ENCODE measurements at regions not wholly inside any gene's neighbourhood (a gene's known extent, or its start where the extent isn't known, plus 50 kb on each side); places are given as distances from the start of the nearest gene placed in this dataset.

GRCh38 chr4:131084997-131085396 is 1989.0 kb downstream of the C4orf33 start:
- TF ChIP-seq CTCF (IDR thresholded peaks at IDR 0.05; ENCODE audit: extremely low read depth, missing control alignments), result no peak
- no peak for DNase-seq (ENCODE audit: low spot score)

- TF ChIP-seq CTCF (IDR thresholded peaks at IDR 0.05; ENCODE audit: extremely low read depth, missing control alignments), result no peak
- DNase-seq (ENCODE audit: low spot score), result peak; percentile 3
Measured at GRCh38 chr4:131091896-131092295, 1995.9 kb downstream of the C4orf33 start.

GRCh38 chr4:131093303-131093702 is 1997.4 kb downstream of the C4orf33 start:
- TF ChIP-seq CTCF (IDR thresholded peaks at IDR 0.05; ENCODE audit: extremely low read depth, missing control alignments), result no peak

GRCh38 chr4:131098976-131099375 is 2003.0 kb downstream of the C4orf33 start:
- TF ChIP-seq CTCF (IDR thresholded peaks at IDR 0.05; ENCODE audit: extremely low read depth, missing control alignments), result no peak
- no peak for DNase-seq (ENCODE audit: low spot score)

More at GRCh38 chr4:131093303-131093702, 1997.4 kb downstream of the C4orf33 start:
- DNase-seq (ENCODE audit: low spot score), result no peak

GRCh38 chr4:131113273-131113672 is 2017.3 kb downstream of the C4orf33 start:
- DNase-seq (ENCODE audit: low spot score), result no peak
- TF ChIP-seq CTCF (IDR thresholded peaks at IDR 0.05; ENCODE audit: extremely low read depth, missing control alignments), result no peak

- no peak for TF ChIP-seq CTCF (IDR thresholded peaks at IDR 0.05; ENCODE audit: extremely low read depth, missing control alignments)
- DNase-seq (ENCODE audit: low spot score), result no peak
Measured at GRCh38 chr4:131113704-131114103, 2017.8 kb downstream of the C4orf33 start.

- no peak for DNase-seq (ENCODE audit: low spot score)
- TF ChIP-seq CTCF (IDR thresholded peaks at IDR 0.05; ENCODE audit: extremely low read depth, missing control alignments), result no peak
Measured at GRCh38 chr4:131119661-131120060, 2023.7 kb downstream of the C4orf33 start.

All from GM20000 (cell line).